ENCODE measurements at regions not wholly inside any gene's neighbourhood (a gene's known extent, or its start where the extent isn't known, plus 50 kb on each side); places are given as distances from the start of the nearest gene placed in this dataset.

- H3K4me1 ChIP-seq, result no peaks in the 10 kb centered on the region
- 68 to 86% (median 76%) methylated on average over 3 of the region's 3 CpGs for WGBS, 5 donors
- H3K27ac ChIP-seq, result no peak overlapping the region
- DNase-seq, result no peak
- H3K9me3 ChIP-seq, result peaks cover 0 to 15% (median 2%) of the 10 kb centered on the region in 8 donors
- H3K36me3 ChIP-seq, result no peaks in the 10 kb centered on the region
- no peak for TF ChIP-seq POLR2AphosphoS5 (IDR thresholded peaks at IDR 0.05)
- no peak for TF ChIP-seq POLR2A (IDR thresholded peaks at IDR 0.05)
- TF ChIP-seq, protein P1, sequence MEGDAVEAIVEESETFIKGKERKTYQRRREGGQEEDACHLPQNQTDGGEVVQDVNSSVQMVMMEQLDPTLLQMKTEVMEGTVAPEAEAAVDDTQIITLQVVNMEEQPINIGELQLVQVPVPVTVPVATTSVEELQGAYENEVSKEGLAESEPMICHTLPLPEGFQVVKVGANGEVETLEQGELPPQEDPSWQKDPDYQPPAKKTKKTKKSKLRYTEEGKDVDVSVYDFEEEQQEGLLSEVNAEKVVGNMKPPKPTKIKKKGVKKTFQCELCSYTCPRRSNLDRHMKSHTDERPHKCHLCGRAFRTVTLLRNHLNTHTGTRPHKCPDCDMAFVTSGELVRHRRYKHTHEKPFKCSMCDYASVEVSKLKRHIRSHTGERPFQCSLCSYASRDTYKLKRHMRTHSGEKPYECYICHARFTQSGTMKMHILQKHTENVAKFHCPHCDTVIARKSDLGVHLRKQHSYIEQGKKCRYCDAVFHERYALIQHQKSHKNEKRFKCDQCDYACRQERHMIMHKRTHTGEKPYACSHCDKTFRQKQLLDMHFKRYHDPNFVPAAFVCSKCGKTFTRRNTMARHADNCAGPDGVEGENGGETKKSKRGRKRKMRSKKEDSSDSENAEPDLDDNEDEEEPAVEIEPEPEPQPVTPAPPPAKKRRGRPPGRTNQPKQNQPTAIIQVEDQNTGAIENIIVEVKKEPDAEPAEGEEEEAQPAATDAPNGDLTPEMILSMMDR (IDR thresholded peaks at IDR 0.05 in 8 of 11, conservative IDR thresholded peaks at IDR 0.05 in 3 of 11), result no peak
- no peaks in the 10 kb centered on the region for H3K27me3 ChIP-seq (replicated peaks in 1 of 7)
- intact Hi-C loops (cut with DNase I; ENCODE audit: low total_unique reads), result no loop called here
- no peak overlapping the region for H3K4me3 ChIP-seq
These were observed 130.8 kb upstream of the DPP6 start for GRCh38 chr7:153921408-153921807.

GRCh38 chr7:153930696-153931095 lies 121.5 kb upstream of the DPP6 start:
- no peak for DNase-seq
- 72 to 90% (median 78%) methylated on average over 2 of the region's 2 CpGs for WGBS, 5 donors
- TF ChIP-seq POLR2A (IDR thresholded peaks at IDR 0.05) (no peak), POLR2AphosphoS5 (IDR thresholded peaks at IDR 0.05) (no peak)
- TF ChIP-seq, protein P1 (IDR thresholded peaks at IDR 0.05 in 8 of 11, conservative IDR thresholded peaks at IDR 0.05 in 3 of 11), result no peak
- Histone ChIP-seq H3K9me3 (peaks cover 0 to 6% (median 0%) of the 10 kb centered on the region in 8 donors), H3K4me1 (no peaks in the 10 kb centered on the region), H3K4me3 (no peak overlapping the region), H3K36me3 (no peaks in the 10 kb centered on the region), H3K27me3 (replicated peaks in 1 of 7) (no peaks in the 10 kb centered on the region), H3K27ac (no peak overlapping the region)
- intact Hi-C loops (cut with DNase I; ENCODE audit: low total_unique reads), result no loop called here

- TF ChIP-seq POLR2AphosphoS5 (IDR thresholded peaks at IDR 0.05) (no peak), POLR2A (IDR thresholded peaks at IDR 0.05) (no peak)
- TF ChIP-seq, protein P1 (IDR thresholded peaks at IDR 0.05 in 8 of 11, conservative IDR thresholded peaks at IDR 0.05 in 3 of 11), result no peak
- no peak overlapping the region for H3K27ac ChIP-seq
- no peaks in the 10 kb centered on the region for H3K4me1 ChIP-seq
- DNase-seq, result no peak
- peaks cover 0 to 6% (median 0%) of the 10 kb centered on the region in 8 donors for H3K9me3 ChIP-seq
- H3K36me3 ChIP-seq, result no peaks in the 10 kb centered on the region
- 73 to 82% (median 76%) methylated on average over 5 of the region's 5 CpGs for WGBS, 5 donors
- no peaks in the 10 kb centered on the region for H3K27me3 ChIP-seq (replicated peaks in 1 of 7)
- intact Hi-C loops (cut with DNase I; ENCODE audit: low total_unique reads), result no loop called here
- no peak overlapping the region for H3K4me3 ChIP-seq
These were observed 118.2 kb upstream of the DPP6 start for GRCh38 chr7:153934048-153934447.

GRCh38 chr7:153934629-153935028 lies 117.6 kb upstream of the DPP6 start:
- 55 to 64% (median 60%) methylated on average over 10 of the region's 10 CpGs for WGBS, 5 donors
- intact Hi-C loops (cut with DNase I; ENCODE audit: low total_unique reads), result no loop called here

More at GRCh38 chr7:153934629-153935028, 117.6 kb upstream of the DPP6 start:
- Histone ChIP-seq H3K36me3 (no peaks in the 10 kb centered on the region), H3K9me3 (peaks cover 0 to 6% (median 0%) of the 10 kb centered on the region in 8 donors), H3K27me3 (replicated peaks in 1 of 7) (no peaks in the 10 kb centered on the region), H3K27ac (no peak overlapping the region), H3K4me1 (no peaks in the 10 kb centered on the region), H3K4me3 (no peak overlapping the region)
- DNase-seq, result no peak
- TF ChIP-seq POLR2AphosphoS5 (IDR thresholded peaks at IDR 0.05) (no peak), POLR2A (IDR thresholded peaks at IDR 0.05) (no peak)
- TF ChIP-seq, protein P1 (IDR thresholded peaks at IDR 0.05 in 8 of 11, conservative IDR thresholded peaks at IDR 0.05 in 3 of 11), result no peak

Measured in spleen (tissue), 11 donors.